ENCODE measurements at regions not wholly inside any gene's neighbourhood (a gene's known extent, or its start where the extent isn't known, plus 50 kb on each side); places are given as distances from the start of the nearest gene placed in this dataset.

DNA sequence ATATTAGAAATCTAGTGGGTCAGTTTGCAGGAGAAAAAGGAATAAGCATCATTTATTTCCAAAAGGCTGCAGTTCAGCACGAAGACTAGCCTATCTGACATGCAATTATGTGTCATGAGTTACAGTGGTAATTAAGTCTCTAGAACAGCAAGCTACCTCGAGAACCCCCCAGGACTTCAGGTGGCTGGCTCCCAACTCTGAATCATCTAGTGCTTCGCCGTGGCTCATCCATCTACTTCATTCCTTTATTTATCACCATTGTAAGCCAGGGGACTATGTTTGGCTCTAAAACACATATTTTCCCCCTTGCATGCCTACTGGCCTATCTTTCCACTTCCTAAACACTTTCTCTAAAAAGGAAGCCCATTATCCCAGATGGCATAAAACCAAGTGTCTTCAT is 121.6 kb downstream of the TXNL1 start:
- DNase-seq, result peak; percentile 37 to 49
- peak in 1 of 2 donors; percentile 68 for ATAC-seq
- Histone ChIP-seq H3K4me3 (no peak overlapping the region), H3K9me3 (no peaks in the 10 kb centered on the region), H3K27me3 (no peaks in the 10 kb centered on the region), H3K4me1 (no peaks in the 10 kb centered on the region), H3K36me3 (no peaks in the 10 kb centered on the region), H3K27ac (no peak overlapping the region)
- TF ChIP-seq, protein P1, sequence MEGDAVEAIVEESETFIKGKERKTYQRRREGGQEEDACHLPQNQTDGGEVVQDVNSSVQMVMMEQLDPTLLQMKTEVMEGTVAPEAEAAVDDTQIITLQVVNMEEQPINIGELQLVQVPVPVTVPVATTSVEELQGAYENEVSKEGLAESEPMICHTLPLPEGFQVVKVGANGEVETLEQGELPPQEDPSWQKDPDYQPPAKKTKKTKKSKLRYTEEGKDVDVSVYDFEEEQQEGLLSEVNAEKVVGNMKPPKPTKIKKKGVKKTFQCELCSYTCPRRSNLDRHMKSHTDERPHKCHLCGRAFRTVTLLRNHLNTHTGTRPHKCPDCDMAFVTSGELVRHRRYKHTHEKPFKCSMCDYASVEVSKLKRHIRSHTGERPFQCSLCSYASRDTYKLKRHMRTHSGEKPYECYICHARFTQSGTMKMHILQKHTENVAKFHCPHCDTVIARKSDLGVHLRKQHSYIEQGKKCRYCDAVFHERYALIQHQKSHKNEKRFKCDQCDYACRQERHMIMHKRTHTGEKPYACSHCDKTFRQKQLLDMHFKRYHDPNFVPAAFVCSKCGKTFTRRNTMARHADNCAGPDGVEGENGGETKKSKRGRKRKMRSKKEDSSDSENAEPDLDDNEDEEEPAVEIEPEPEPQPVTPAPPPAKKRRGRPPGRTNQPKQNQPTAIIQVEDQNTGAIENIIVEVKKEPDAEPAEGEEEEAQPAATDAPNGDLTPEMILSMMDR (IDR thresholded peaks at IDR 0.05 in 4 of 5, conservative IDR thresholded peaks at IDR 0.05 in 1 of 5), result no peak
- TF ChIP-seq POLR2A (IDR thresholded peaks at IDR 0.05), result no peak
- intact Hi-C loops (cut with DNase I; ENCODE audit: low total_unique reads) (no loop called here), in situ Hi-C loops (cut with MboI; ENCODE audit: low sequenced_read_pairs in 4 of 4) (no loop called here)

GRCh38 chr18:56515522-56515921 is 122.9 kb downstream of the TXNL1 start:
- ATAC-seq (no peak), DNase-seq (no peak)
- TF ChIP-seq POLR2A (IDR thresholded peaks at IDR 0.05), result no peak
- TF ChIP-seq, protein P1 (IDR thresholded peaks at IDR 0.05 in 4 of 5, conservative IDR thresholded peaks at IDR 0.05 in 1 of 5), result no peak
- no peak overlapping the region for H3K4me3 ChIP-seq
- H3K9me3 ChIP-seq, result no peaks in the 10 kb centered on the region
- no peak overlapping the region for H3K27ac ChIP-seq
- no peaks in the 10 kb centered on the region for H3K36me3 ChIP-seq
- H3K27me3 ChIP-seq, result no peaks in the 10 kb centered on the region
- H3K4me1 ChIP-seq, result no peaks in the 10 kb centered on the region
- intact Hi-C loops (cut with DNase I; ENCODE audit: low total_unique reads), result no loop called here
- in situ Hi-C loops (cut with MboI; ENCODE audit: low sequenced_read_pairs in 4 of 4), result no loop called here

DNA sequence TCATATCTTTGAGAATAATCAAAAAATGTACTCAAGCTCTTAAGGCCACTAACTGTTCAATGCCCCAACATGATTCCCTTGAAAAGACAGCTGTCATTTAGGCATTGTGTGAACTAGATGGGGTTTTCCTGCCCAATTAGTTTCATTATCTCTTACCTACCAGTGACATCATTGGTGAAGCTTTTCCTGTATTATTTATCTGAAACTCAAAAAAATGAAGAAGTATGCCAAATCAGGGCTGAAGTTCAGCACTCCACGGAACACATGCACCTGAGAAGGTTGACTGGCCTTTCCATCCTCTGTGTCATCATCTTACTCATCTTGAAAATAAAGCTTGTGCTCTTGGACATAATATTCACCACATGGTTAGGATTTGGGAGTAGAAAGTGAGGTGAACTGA is 126.4 kb downstream of the TXNL1 start:
- in situ Hi-C loops (cut with MboI; ENCODE audit: low sequenced_read_pairs in 4 of 4), result no loop called here
- H3K9me3 ChIP-seq, result no peaks in the 10 kb centered on the region
- TF ChIP-seq POLR2A (IDR thresholded peaks at IDR 0.05), result no peak
- TF ChIP-seq, protein P1 (IDR thresholded peaks at IDR 0.05 in 4 of 5, conservative IDR thresholded peaks at IDR 0.05 in 1 of 5), result no peak

DNA sequence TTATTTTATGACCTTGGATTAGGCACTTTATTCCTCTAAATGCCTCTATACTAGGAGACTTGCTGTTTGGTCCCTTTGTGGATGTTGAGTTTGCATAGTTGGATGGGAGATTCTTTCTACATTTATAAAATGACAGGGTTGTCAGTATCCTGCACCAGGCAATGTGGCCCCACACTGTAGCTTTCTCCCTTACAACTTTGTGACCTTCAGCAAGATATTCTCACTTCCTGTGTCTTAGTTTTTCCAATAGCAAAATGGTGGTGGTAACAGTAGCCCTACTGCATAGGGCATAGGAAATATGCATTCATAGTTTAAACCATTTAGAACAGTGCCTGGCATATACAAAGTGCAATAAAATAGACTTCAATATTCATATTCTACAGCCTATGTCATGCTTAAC is 128.3 kb downstream of the TXNL1 start:
- no peaks in the 10 kb centered on the region for H3K36me3 ChIP-seq
- no peaks in the 10 kb centered on the region for H3K9me3 ChIP-seq
- no peak for DNase-seq
- no peak overlapping the region for H3K27ac ChIP-seq
- no peaks in the 10 kb centered on the region for H3K4me1 ChIP-seq
- in situ Hi-C loops (cut with MboI; ENCODE audit: low sequenced_read_pairs in 4 of 4), result no loop called here
- no peak overlapping the region for H3K4me3 ChIP-seq
- no peak for ATAC-seq
- intact Hi-C loops (cut with DNase I; ENCODE audit: low total_unique reads), result no loop called here
- TF ChIP-seq POLR2A (IDR thresholded peaks at IDR 0.05), result no peak
- TF ChIP-seq, protein P1 (IDR thresholded peaks at IDR 0.05 in 4 of 5, conservative IDR thresholded peaks at IDR 0.05 in 1 of 5), result no peak
- H3K27me3 ChIP-seq, result no peaks in the 10 kb centered on the region

More for the DNA sequence above, 126.4 kb downstream of the TXNL1 start:
- no peak for DNase-seq
- Histone ChIP-seq H3K4me3 (no peak overlapping the region), H3K27me3 (no peaks in the 10 kb centered on the region), H3K36me3 (no peaks in the 10 kb centered on the region), H3K27ac (no peak overlapping the region), H3K4me1 (no peaks in the 10 kb centered on the region)
- intact Hi-C loops (cut with DNase I; ENCODE audit: low total_unique reads), result no loop called here
- no peak for ATAC-seq

- H3K36me3 ChIP-seq, result no peaks in the 10 kb centered on the region
- no peaks in the 10 kb centered on the region for H3K27me3 ChIP-seq
- H3K27ac ChIP-seq, result no peak overlapping the region
- intact Hi-C loops (cut with DNase I; ENCODE audit: low total_unique reads), result no loop called here
- TF ChIP-seq, protein P1 (IDR thresholded peaks at IDR 0.05 in 4 of 5, conservative IDR thresholded peaks at IDR 0.05 in 1 of 5), result no peak
- TF ChIP-seq POLR2A (IDR thresholded peaks at IDR 0.05), result no peak
- no peak for ATAC-seq
- no peak overlapping the region for H3K4me3 ChIP-seq
- DNase-seq, result no peak
- in situ Hi-C loops (cut with MboI; ENCODE audit: low sequenced_read_pairs in 4 of 4), result no loop called here
- H3K4me1 ChIP-seq, result no peaks in the 10 kb centered on the region
- H3K9me3 ChIP-seq, result no peaks in the 10 kb centered on the region
Measured at GRCh38 chr18:56509656-56510055, 128.7 kb downstream of the TXNL1 start.

Measured in gastrocnemius medialis (tissue), 4 donors.